ENCODE measurements at regions not wholly inside any gene's neighbourhood (a gene's known extent, or its start where the extent isn't known, plus 50 kb on each side); places are given as distances from the start of the nearest gene placed in this dataset.
A peak's percentile ranks its signal among the peaks of the same experiment; 100 is the strongest.

DNA sequence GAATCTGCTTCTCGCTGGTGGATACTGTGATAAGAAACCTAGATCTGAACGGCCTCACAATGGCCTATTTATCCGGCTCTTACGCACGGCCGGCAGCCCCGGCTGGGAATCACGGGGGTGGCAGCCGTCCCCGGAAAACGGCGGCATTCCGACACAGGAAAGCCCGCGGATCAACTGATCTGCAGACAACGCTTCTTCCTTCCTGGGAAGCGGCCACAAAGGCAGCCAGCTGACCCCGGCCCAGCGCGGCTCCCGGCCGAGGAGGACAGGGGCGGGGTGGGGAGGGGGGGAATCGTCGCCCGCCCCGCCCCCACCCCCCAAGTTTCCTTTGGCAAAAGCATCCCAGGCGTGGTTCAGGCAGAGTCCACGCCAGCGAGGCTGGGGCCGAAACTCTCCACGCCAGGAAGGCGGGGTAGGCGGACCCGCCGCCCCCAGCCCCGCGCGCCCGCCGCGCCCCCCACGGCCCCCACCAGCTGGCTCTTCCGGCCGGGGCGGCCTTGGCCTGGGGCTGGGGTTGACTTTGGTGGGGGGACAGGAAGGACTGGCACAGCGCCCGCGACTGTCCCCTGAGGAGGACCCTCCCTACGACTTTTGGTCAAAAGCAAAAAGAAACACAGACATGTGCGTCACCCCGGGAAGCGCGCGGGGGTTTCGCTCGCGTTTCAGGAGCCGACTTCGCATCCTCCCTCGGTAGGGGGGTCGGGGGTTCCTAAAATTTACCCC is 247.7 kb upstream of the ANKRD55 start:
- Mint-ChIP-seq H3K9me3 (no peaks in the 10 kb centered on the region), H3K4me3 (peak overlapping the region; percentile 81 to 93 (median 89)), H3K27me3 (peaks cover 0 to 17% (median 5%) of the 10 kb centered on the region in 5 donors), H3K4me1 (peaks cover 18 to 54% (median 33%) of the 10 kb centered on the region in 4 donors), H3K27ac (peak overlapping the region; percentile 58 to 93 (median 89)), H3K36me3 (no peaks in the 10 kb centered on the region)
- DNase-seq = peak in 6 of 10 donors; percentile 15 to 39 (median 22)
- POLR2A ChIA-PET = interaction anchor here (2.0 kb wide), 1 partner anchor 108 kb away, joined by 8 read pairs; no protein-coding TSS in a partner anchor
- ATAC-seq = peak; percentile 47 to 48

DNA sequence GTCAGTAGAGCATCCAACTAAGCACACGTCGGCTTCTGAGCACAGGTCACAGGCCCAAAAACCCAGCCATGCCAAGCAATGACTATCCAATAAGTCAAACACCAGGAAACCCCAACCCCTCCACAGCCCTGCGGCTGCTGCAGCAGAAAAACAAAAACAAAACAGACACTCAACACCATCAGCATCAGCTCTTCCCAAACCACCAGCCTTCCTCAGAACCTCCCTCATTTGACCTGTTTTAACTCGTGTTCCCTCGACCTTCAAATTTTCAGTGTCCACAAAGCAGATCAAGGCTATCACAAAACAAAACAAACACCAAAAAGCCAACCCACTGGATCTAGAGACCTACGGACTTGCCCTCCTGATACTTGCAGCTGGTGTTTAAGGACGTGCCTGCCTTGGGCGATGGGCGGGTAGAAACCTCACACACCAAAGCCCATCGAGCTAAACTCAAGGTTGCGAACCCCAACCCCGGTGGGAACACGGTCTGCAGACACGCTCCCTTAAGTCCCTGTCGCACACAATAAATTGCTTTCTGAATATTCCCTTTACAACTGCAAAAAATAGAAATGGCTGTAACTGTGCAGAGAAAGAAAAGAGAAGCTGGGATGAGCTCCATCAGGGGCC is 247.1 kb upstream of the ANKRD55 start:
- ATAC-seq (peak; percentile 15 to 24), DNase-seq (peak in 1 of 10 donors; percentile 25)
- peaks cover 18 to 54% (median 33%) of the 10 kb centered on the region in 4 donors for H3K4me1 Mint-ChIP-seq
- POLR2A ChIA-PET = interaction anchor here (2.0 kb wide), 1 partner anchor 109 kb away, joined by 8 read pairs; no protein-coding TSS in a partner anchor
- H3K36me3 Mint-ChIP-seq = no peaks in the 10 kb centered on the region
- H3K27ac Mint-ChIP-seq = peak overlapping the region; percentile 58 to 93 (median 86)
- H3K27me3 Mint-ChIP-seq = peaks cover 0 to 17% (median 5%) of the 10 kb centered on the region in 5 donors
- H3K9me3 Mint-ChIP-seq = no peaks in the 10 kb centered on the region
- H3K4me3 Mint-ChIP-seq = peak overlapping the region; percentile 67 to 88 (median 84)

DNA sequence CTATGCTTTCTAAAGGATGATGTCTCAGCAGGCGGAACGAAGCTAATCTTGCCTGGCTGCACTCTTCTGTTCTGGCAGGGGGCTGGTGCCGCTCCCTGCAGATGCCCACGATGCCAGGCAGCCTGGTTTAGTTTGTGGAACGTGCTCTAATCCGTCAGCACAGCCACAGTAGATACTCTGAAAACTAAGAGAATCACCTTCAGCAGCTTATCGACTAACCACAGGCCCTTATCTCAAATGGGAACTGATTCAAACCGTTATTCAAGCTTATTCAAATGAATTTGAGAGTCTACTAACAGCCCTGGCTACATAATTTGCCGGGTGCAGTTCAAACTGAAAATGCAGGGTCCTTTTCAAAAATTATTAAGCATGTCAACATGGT is 246.6 kb upstream of the ANKRD55 start:
- DNase-seq = no peak
- POLR2A ChIA-PET = no interaction called here

DNA sequence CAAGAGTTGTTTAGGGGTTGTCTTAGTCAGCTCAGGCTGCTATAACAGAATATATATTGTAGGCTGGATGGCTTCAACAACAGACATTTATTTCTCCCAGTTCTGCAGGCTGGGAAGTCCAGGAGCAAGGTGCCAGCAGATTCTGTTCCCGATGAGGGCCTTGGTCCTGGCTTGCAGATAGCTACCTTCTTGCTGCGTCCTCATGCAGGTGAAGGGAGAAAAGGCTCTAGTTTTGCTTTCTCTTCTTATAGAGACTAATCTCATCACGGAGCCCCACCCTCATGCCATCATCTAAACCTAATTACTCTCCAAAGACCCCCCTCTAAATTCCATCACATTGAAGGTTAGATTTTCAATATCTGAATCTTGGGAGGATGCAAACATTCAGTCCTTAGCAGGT is 246.0 kb upstream of the ANKRD55 start:
- Mint-ChIP-seq H3K27ac (peak overlapping the region in 6 of 10 donors; percentile 6 to 87 (median 52)), H3K4me3 (peak overlapping the region in 6 of 10 donors; percentile 57 to 88 (median 83)), H3K36me3 (no peaks in the 10 kb centered on the region), H3K27me3 (peaks cover 0 to 17% (median 3%) of the 10 kb centered on the region in 5 donors), H3K9me3 (no peaks in the 10 kb centered on the region), H3K4me1 (peaks cover 17 to 54% (median 33%) of the 10 kb centered on the region in 4 donors)
- POLR2A ChIA-PET = no interaction called here
- DNase-seq (no peak), ATAC-seq (no peak)

More for the DNA sequence above, 246.6 kb upstream of the ANKRD55 start:
- H3K9me3 Mint-ChIP-seq = no peaks in the 10 kb centered on the region
- H3K4me3 Mint-ChIP-seq = peak overlapping the region; percentile 67 to 88 (median 84)
- H3K27ac Mint-ChIP-seq = peak overlapping the region in 9 of 10 donors; percentile 58 to 93 (median 86)
- peaks cover 18 to 54% (median 33%) of the 10 kb centered on the region in 4 donors for H3K4me1 Mint-ChIP-seq
- peaks cover 0 to 17% (median 5%) of the 10 kb centered on the region in 5 donors for H3K27me3 Mint-ChIP-seq
- H3K36me3 Mint-ChIP-seq = no peaks in the 10 kb centered on the region
- no peak for ATAC-seq

DNA sequence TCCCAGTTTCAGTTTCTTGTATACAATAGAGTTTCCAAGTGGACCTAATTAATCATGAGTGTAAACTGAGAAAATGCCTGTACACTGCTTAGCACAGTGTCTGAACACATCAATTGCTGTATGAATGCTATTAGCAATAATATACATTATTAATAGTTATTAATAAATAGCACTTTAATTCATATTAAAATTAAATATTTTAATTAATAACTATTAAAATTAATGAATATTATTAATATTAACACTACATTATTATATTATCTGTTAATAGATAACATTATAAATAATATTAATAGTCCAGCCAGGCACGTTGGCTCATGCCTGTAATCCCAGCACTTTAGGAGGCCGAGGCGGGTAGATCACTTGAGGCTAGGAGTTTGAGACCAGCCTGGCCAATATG is 244.9 kb upstream of the ANKRD55 start:
- H3K27ac Mint-ChIP-seq = peak overlapping the region in 2 of 10 donors; percentile 37 to 39
- DNase-seq (no peak), ATAC-seq (no peak)
- H3K4me1 Mint-ChIP-seq = peaks cover 14 to 51% (median 33%) of the 10 kb centered on the region in 4 donors
- H3K9me3 Mint-ChIP-seq = no peaks in the 10 kb centered on the region
- H3K36me3 Mint-ChIP-seq = peaks cover 0 to under 1% (median 0%) of the 10 kb centered on the region in 3 donors
- no peak overlapping the region for H3K4me3 Mint-ChIP-seq
- H3K27me3 Mint-ChIP-seq = peaks cover 0 to 16% (median 0%) of the 10 kb centered on the region in 5 donors
- POLR2A ChIA-PET = no interaction called here

DNA sequence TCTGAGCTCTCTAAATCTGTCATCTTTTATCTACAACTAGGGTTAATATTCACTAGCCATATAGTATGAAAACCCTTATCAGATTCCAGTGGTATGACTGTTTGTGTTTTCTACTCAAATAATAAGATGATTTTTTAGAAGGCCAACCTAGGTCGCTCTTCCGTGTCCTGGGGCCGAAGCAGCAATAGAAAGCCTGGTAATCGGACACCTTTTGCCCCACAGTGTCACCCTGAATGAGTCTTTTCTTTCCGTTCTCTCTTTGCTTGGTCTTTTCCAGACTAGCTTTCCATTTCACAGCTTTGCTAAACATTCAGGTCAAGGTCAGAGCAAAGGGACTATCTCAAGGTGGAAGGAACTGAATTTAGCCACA is 243.3 kb upstream of the ANKRD55 start:
- POLR2A ChIA-PET = no interaction called here
- peaks cover 0 to 7% (median 0%) of the 10 kb centered on the region in 5 donors for H3K27me3 Mint-ChIP-seq
- no peak overlapping the region for H3K4me3 Mint-ChIP-seq
- ATAC-seq (no peak), DNase-seq (no peak)
- H3K9me3 Mint-ChIP-seq = no peaks in the 10 kb centered on the region
- H3K27ac Mint-ChIP-seq = peak overlapping the region in 3 of 10 donors; percentile 5 to 65 (median 35)
- peaks cover 12 to 35% (median 25%) of the 10 kb centered on the region in 4 donors for H3K4me1 Mint-ChIP-seq
- H3K36me3 Mint-ChIP-seq = peaks cover 0 to 2% (median 0%) of the 10 kb centered on the region in 3 donors

DNA sequence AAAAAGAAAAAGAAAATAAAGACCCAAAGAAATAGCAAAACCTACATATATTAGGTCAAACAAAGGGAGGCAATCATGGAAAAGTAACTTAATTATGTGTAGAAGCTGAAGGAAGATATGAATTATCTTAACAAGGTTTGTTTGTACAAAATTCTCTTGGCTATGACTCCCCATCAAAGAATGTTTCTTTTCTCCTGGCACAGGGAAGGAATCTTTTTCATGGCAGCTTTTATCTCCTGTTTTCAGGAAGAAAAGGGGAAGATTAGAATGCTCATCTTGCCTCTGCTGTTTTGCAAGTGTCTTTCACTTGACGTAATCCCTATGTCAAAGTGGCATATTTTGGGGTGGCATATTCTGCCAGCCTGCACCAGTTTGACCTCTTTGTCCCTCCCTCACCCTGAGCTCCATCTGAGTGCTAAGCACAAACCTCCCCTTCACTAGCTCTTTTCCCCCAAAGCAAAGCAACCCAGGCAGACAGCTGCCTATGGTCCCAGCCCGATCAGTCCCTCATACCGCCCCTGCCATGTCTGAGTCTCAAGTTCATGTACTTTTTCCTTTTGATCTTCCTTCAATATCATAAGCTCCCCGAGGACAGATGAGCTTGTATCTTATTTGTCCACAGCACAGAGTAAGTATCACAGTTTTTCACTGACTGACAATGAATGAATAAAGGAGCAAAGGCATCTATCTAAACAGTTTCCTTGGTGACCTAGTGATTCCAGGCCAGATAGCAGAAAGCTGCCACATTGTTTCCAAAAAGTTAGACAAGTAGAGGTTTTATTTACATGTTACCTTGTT is 242.8 kb upstream of the ANKRD55 start:
- Mint-ChIP-seq H3K36me3 (peaks cover 0 to 2% (median 0%) of the 10 kb centered on the region in 3 donors), H3K4me3 (peak overlapping the region in 1 of 10 donors; percentile 3), H3K27me3 (peaks cover 0 to 7% (median 0%) of the 10 kb centered on the region in 5 donors), H3K9me3 (no peaks in the 10 kb centered on the region), H3K4me1 (peaks cover 11 to 31% (median 20%) of the 10 kb centered on the region in 4 donors), H3K27ac (peak overlapping the region in 3 of 10 donors; percentile 5 to 48 (median 40))
- ATAC-seq (no peak), DNase-seq (no peak)
- POLR2A ChIA-PET = no interaction called here

DNA sequence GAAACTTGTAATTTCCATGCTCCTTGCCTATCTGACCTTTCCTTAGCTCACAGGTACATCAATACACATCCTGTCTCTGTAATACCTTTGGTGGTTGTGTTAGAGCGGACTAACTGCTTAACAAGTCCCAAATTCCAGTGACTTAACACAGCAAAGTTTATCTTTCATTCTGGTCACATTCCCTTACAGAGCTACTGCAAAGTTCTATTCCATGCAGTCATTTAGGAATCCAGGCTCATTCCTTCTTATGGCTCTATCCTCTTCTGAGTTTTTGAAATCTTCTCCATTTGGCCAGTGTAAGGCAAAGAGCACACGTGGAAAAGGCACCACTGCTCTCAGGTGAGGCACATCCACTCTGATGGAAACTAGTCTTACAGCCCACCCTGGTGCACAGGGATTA is 238.6 kb upstream of the ANKRD55 start:
- no peaks in the 10 kb centered on the region for H3K27me3 Mint-ChIP-seq
- H3K4me3 Mint-ChIP-seq = no peak overlapping the region
- H3K36me3 Mint-ChIP-seq = peaks cover 0 to 2% (median 0%) of the 10 kb centered on the region in 3 donors
- DNase-seq (no peak), ATAC-seq (no peak)
- peak overlapping the region in 1 of 10 donors; percentile 6 for H3K27ac Mint-ChIP-seq
- no peaks in the 10 kb centered on the region for H3K9me3 Mint-ChIP-seq
- POLR2A ChIA-PET = no interaction called here
- peaks cover 0 to 5% (median 2%) of the 10 kb centered on the region in 4 donors for H3K4me1 Mint-ChIP-seq

DNA sequence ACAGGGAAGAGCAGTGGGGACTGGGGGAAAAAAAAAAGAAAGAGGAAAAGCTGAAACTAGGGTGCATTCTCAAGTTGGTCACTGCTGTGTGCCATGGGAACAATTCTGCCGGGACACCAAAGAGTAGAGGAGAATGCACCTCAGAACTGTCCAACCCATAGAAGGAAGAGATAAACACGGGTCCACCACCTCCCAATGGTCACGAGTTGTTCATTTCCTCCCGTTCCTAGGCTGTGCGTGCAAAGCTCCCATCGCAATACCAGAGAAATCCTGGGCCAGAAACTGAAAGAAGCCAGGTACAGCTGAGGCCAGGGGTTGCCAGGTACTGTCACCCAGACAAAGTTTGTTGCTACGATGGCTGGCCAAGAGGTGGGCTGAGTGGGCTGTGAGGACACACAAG is 236.9 kb upstream of the ANKRD55 start:
- ATAC-seq (no peak), DNase-seq (no peak)
- Mint-ChIP-seq H3K4me3 (no peak overlapping the region), H3K27ac (no peak overlapping the region), H3K9me3 (no peaks in the 10 kb centered on the region), H3K36me3 (peaks cover 0 to 2% (median 0%) of the 10 kb centered on the region in 3 donors), H3K4me1 (peaks cover 0 to 14% (median under 1%) of the 10 kb centered on the region in 4 donors), H3K27me3 (peaks cover 0 to 6% (median 0%) of the 10 kb centered on the region in 5 donors)
- POLR2A ChIA-PET = no interaction called here

DNA sequence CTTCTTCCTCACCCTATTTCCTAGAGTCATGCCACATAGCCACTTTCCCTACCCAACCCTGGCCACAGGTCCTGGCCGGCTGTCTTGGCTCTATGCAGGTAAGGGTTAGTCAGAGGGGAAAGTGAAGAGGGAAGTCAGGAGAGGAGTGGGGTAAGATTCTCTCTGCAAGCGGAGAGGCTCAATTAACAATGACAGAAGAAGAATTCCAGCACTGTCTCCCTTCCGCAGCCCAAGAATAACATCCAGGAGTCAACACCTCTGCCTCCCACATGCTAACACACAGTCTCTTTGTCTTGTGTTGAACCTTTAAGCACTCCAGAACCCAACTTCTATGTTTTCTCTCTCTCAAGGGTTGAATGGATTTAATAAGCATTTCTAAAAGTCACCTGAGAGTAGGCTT is 235.1 kb upstream of the ANKRD55 start:
- peaks cover 0 to 2% (median 0%) of the 10 kb centered on the region in 3 donors for H3K36me3 Mint-ChIP-seq
- POLR2A ChIA-PET = no interaction called here

DNA sequence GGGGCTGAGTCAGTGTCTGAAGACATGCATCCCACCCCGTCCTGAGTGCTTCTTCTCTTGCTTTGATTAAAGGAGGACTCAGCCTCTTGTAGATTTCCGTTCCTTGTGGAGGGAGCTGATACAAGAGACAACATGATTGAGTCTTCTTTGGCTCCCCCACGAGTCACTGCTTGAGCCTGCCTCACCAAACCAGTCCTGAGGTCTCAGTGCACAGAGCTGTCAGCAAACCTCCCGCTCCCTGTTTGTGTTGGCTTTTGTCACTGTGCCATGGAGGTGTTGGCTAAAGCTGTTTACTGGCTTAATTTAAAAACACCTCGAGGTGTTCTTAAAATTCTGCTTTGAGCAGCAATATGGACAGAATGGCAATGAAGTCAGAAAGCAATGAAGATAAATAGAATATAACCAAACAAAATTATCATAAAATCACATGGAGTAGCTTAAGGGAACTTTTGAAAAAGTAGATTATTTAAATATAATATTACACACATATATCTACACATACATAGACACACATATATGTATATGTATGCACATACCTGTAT is 234.1 kb upstream of the ANKRD55 start:
- Mint-ChIP-seq H3K36me3 (no peaks in the 10 kb centered on the region), H3K4me3 (no peak overlapping the region), H3K9me3 (no peaks in the 10 kb centered on the region), H3K27ac (no peak overlapping the region), H3K4me1 (peaks cover 0 to 21% (median 2%) of the 10 kb centered on the region in 4 donors), H3K27me3 (peaks cover 0 to 9% (median 0%) of the 10 kb centered on the region in 5 donors)
- DNase-seq (no peak), ATAC-seq (no peak)
- POLR2A ChIA-PET = no interaction called here

More for the DNA sequence above, 235.1 kb upstream of the ANKRD55 start:
- H3K9me3 Mint-ChIP-seq = no peaks in the 10 kb centered on the region
- H3K27ac Mint-ChIP-seq = no peak overlapping the region
- no peak overlapping the region for H3K4me3 Mint-ChIP-seq
- H3K4me1 Mint-ChIP-seq = peaks cover 0 to 17% (median 2%) of the 10 kb centered on the region in 4 donors
- H3K27me3 Mint-ChIP-seq = peaks cover 0 to 9% (median 0%) of the 10 kb centered on the region in 5 donors
- DNase-seq (no peak), ATAC-seq (no peak)

DNA sequence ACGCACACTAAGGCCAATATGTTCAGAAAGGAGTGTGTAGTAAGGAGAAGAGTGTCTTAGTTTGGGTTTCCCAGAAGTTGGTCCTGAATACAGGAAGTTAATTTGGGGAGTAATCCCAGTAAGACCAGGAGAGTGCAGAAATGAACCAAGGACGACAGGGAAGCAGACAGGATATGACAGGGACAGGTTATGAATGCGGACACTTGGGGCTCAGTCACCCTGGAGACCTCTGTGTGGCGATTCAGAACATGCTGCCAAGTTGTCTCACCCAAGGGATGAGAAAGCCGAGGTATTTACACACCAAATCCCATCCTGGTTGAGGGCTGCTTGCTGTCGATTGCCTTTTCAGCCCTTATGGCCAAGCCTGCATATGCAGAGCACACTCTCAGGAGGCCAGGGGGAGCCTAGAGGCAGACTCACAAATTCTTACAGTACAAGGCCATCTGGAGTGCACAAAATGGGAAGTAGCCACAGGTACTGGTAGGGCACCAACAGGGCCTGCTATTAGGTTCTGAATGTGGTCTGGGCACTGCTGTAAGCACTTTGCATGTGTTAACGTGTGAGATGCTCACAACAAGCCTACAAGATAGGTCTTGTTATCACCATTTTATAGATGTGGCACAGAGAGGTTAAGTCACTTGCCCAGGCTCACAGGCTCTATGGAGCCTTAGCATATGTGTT is 233.1 kb upstream of the ANKRD55 start:
- POLR2A ChIA-PET = no interaction called here
- H3K4me1 Mint-ChIP-seq = peaks cover 0 to 21% (median 2%) of the 10 kb centered on the region in 4 donors
- DNase-seq = no peak
- ATAC-seq = no peak
- peaks cover 0 to 9% (median 0%) of the 10 kb centered on the region in 5 donors for H3K27me3 Mint-ChIP-seq
- no peaks in the 10 kb centered on the region for H3K9me3 Mint-ChIP-seq
- H3K4me3 Mint-ChIP-seq = no peak overlapping the region
- no peaks in the 10 kb centered on the region for H3K36me3 Mint-ChIP-seq
- no peak overlapping the region for H3K27ac Mint-ChIP-seq
